Transverse colon (tissue), 4 donors: ENCODE measurements at regions not wholly inside any gene's neighbourhood (a gene's known extent, or its start where the extent isn't known, plus 50 kb on each side); places are given as distances from the start of the nearest gene placed in this dataset.
"Not testable (repeated sequence)": the region's sequence is repeated elsewhere in the genome, so short reads cannot be mapped to it uniquely, and the experiment has no call there.

Experiments used
- DNase-seq: peaks from one replicate; pipeline ENCODE4 v3.0.0-alpha.2; 2019
- H3K27ac ChIP-seq, 4 donors: fragments of 200-600 bp; sonication (generic); 2 replicates each; pipeline ENCODE4 v1.5.1; 2016 to 2018; ENCODE audit warnings: inconsistent platforms in 4 of 4
- H3K27me3 ChIP-seq: fragments of 200-600 bp; sonication (generic); 2 replicates; pipeline ENCODE4 v1.5.1; 2017; ENCODE audit warnings: inconsistent platforms
- H3K36me3 ChIP-seq, 4 donors: fragments of 200-600 bp; sonication (generic); 2 replicates each; pipeline ENCODE4 v1.5.1; 2017 to 2019; ENCODE audit warnings: inconsistent platforms in 4 of 4
- H3K4me1 ChIP-seq, 4 donors: fragments of 200-600 bp; sonication (generic); 2 replicates each; pipeline ENCODE4 v1.5.1; 2017 to 2020; ENCODE audit warnings: inconsistent platforms in 4 of 4
- H3K4me3 ChIP-seq, 4 donors: fragments of 200-600 bp; sonication (generic); 1 replicate in 1 of 4; 2 replicates in 3 of 4; pipeline versions ENCODE4 v1.5.1 to v1.6.1; 2017 to 2019; ENCODE audit warnings: inconsistent platforms in 4 of 4
- H3K9me3 ChIP-seq, 2 donors: fragments of 200-600 bp; sonication (generic); 2 replicates each; pipeline ENCODE4 v1.5.1; 2017 to 2019; ENCODE audit warnings: inconsistent platforms in 2 of 2
- WGBS, 2 donors: methylation state at CpG; one replicate each; pipeline ENCODE4 v1.1.5; 2018; ENCODE audit warnings: low coverage in 1 of 2; 5-methylcytosine and 5-hydroxymethylcytosine counted together
- in situ Hi-C, 4 donors: fragments of 200-750 bp; cut with MboI; loops; one replicate each; pipeline versions ENCODE4 v1.15.0 to v1.15.1; 2017; ENCODE audit warnings: low sequenced_read_pairs in 3 of 4, low pct_ligation_motif_present in 1 of 4, low pct_unique_long_range_greater_than_20kb in 1 of 4
- intact Hi-C: fragments of 100-400 bp; cut with DNase I; formaldehyde crosslinking; loops from one replicate; pipeline ENCODE4 v1.15.1; 2023; ENCODE audit warnings: low total_unique reads

- in situ Hi-C loops, intact Hi-C loops: not testable (repeated sequence)
These were observed 521.6 kb downstream of the IRS2 start for GRCh38 chr13:109264603-109265437.

GRCh38 chr13:109257761-109258157 lies 528.6 kb downstream of the IRS2 start:
- H3K9me3 ChIP-seq, intact Hi-C loops, H3K27ac ChIP-seq, H3K4me3 ChIP-seq, in situ Hi-C loops, H3K27me3 ChIP-seq, H3K36me3 ChIP-seq, DNase-seq, H3K4me1 ChIP-seq: not testable (repeated sequence)
- WGBS, 2 donors = 76 to 86% methylated on average over 4 to 6 of the region's 6 CpGs

More at GRCh38 chr13:109264603-109265437, 521.6 kb downstream of the IRS2 start:
- not testable (repeated sequence) for DNase-seq, H3K27ac ChIP-seq, H3K36me3 ChIP-seq, H3K27me3 ChIP-seq, H3K9me3 ChIP-seq, H3K4me3 ChIP-seq, H3K4me1 ChIP-seq
- WGBS, 2 donors = 44 to 50% methylated on average over 4 to 14 of the region's 14 CpGs
